ENCODE measurements at regions not wholly inside any gene's neighbourhood (a gene's known extent, or its start where the extent isn't known, plus 50 kb on each side); places are given as distances from the start of the nearest gene placed in this dataset.
A peak's percentile ranks its signal among the peaks of the same experiment; 100 is the strongest.

DNA sequence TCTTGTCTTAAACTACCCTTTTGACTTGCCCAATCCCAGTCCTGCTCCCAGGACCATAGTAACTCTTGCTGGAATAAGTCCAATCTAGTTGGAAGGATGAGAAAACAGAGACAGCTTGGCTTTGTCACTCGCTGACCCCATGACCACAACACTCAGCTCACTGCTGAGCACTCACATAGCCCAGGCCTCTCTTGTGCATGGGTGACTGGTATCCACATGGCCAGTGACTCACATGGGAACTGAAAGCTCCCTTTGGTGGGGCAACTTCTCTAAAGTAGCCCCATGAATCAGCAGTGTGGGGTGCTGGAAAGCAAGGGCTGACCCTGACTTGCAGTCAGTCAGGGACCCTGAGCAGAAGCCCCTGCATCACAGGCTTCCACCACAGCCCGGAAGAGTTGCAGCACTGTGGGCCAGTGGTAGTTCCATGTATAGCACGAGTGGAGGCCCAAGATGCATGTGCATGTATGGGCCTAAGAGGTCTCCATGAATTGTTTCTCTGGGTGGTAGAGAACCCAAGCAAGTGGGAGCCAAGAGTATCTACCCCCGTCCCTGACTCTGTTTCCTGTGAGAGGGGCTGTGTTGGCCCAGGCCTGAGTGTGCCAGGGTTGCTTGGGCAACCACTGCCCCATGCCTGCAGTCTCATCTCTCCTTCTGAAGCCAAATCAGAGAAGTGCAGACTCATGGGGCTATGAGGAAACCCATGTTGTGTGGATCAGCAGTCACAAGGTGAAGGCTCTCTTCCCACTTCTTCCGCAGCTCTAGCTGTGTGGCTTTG, 62.1 kb upstream of the XCR1 start:
- DNase-seq = no peak

- no peak for DNase-seq
Observed at GRCh38 chr3:46087871-46088270, 60.6 kb upstream of the XCR1 start.

DNA sequence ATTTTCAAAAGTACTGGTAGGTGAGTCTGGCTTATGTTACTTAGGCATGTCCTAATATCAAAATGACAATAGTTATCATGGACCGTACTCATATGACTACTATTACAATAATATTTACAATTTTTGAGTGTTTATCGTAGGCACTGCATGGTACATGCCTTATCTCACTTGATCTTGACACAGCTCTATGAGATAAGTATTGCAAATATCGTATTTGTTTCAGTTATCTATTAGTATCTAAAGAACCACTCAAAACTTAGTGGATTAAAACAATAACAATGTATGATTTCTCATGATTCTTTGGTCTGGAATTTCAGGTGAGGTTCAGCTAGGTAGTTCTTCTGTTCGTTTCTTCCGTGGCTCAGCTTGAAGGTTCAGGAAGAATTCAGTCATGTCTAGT, 59.7 kb upstream of the XCR1 start:
- no peak for DNase-seq

GRCh38 chr3:46086083-46086437, 58.8 kb upstream of the XCR1 start:
- no peak for DNase-seq

DNA sequence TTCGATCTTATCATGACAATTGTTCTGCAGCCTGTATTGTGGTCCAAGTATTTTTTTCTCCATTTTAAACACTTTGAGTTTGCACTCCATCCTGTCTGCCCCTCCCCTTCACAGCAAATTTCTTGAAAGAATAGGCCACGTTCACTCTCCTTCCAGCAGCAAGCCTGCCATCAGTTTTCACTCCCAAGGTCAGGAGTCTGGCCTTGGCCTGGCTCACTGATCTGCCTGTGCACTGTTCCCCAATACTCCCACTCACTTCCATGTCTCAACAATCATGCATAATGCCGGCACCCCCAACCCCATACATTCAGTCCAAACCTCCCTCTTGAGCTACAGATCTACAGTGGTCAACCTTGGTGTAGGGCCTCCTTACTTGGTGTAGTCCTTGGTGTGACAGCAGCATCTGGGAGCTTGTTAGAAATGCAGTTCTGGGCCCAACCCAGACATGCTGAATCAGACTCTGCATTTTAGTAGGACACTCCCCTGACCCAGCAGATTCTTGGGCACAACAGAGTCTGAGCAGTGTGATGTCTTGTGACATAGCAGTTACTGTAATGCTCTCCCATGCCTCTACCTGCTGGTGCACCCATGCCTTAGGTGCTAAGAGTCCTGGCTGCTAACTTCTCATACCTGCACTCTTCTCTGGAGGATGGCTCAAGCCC, 58.3 kb upstream of the XCR1 start:
- DNase-seq = no peak

- no peak for DNase-seq
Observed at GRCh38 chr3:46083956-46084355, 56.7 kb upstream of the XCR1 start.

DNA sequence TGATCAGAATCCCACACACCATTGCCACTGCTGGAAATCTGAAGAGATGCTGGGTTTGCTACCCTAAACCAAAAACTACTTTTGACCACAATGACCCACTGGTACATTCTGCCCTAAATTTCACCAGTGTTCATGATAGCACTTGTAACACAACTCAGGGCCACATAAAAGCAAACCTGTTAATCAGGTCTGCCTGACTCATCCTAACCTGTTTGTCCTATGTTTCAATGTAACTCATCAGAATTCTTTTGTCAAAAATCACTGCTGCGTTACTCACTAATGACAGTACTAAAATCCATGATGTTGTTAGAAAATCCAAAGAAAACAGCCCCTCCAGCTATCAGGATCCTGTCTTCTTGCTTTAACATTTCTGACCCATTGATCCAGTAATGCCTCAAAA, 55.6 kb upstream of the XCR1 start:
- DNase-seq = no peak

DNA sequence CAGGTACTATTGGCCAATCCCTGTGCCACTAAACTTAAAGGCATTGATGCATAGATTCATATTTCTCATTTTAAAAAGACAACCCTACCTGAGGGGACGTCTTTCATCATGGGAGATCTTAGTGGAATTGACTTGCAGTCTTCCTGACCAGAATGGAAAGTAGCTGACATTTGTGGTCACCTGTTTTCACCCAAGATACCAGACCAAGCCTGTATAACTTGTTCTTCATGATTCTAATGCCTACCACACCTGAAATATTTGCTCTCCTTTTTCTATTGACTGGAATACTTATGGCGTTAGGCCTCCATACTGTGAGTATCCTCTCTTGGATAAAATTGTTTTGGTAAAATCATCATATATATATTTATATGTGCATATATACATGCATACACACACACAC, 54.7 kb upstream of the XCR1 start:
- DNase-seq = no peak

- no peak for DNase-seq
Observed at GRCh38 chr3:46080969-46081345, 53.7 kb upstream of the XCR1 start.

- no peak for DNase-seq
Observed at GRCh38 chr3:46080124-46080968, 53.1 kb upstream of the XCR1 start.

GRCh38 chr3:46078712-46079400, 51.6 kb upstream of the XCR1 start:
- DNase-seq = peak; percentile 93

All from activated effector memory CD4-positive, alpha-beta T cell treated with anti-CD3 and anti-CD28 coated beads, Interleukin-2, amount 50 U/mL, for 16 hours (primary cell).